Calu3 (cell line): ENCODE measurements at regions not wholly inside any gene's neighbourhood (a gene's known extent, or its start where the extent isn't known, plus 50 kb on each side); places are given as distances from the start of the nearest gene placed in this dataset.

Experiments used
- BruUV-seq: library from RNA; stranded (reverse); fragments of 400-500 nt; replicated peaks from 2 replicates; lab custom pipeline; 2021; lab: Mats Ljungman, UMichigan
- CTCF ChIA-PET: fragments of 300-600 bp; sonication (Branson Sonifier 250); formaldehyde crosslinking; loops from one replicate; lab custom pipeline; 2022; ENCODE audit warnings: antibody characterized with exemption; lab: Charles Lee
- DNase-seq: peaks from one replicate; pipeline ENCODE4 v3.0.0; 2022
- H3K27ac Mint-ChIP-seq: one replicate; pipeline ENCODE4 v1.8.0; 2022; ENCODE audit warnings: mixed read lengths; ENCODE audit not compliant: unreplicated experiment
- H3K27me3 Mint-ChIP-seq: one replicate; pipeline ENCODE4 v1.8.0; 2022; ENCODE audit warnings: mixed read lengths; ENCODE audit not compliant: unreplicated experiment
- H3K36me3 Mint-ChIP-seq: one replicate; pipeline ENCODE4 v1.8.0; 2022; ENCODE audit warnings: mild to moderate bottlenecking, moderate library complexity, mixed read lengths; ENCODE audit not compliant: insufficient read depth, unreplicated experiment
- H3K4me1 Mint-ChIP-seq: one replicate; pipeline ENCODE4 v1.8.0; 2022; ENCODE audit warnings: mild to moderate bottlenecking, low read depth, mixed read lengths; ENCODE audit not compliant: unreplicated experiment
- H3K4me3 Mint-ChIP-seq: one replicate; pipeline ENCODE4 v1.8.0; 2022; ENCODE audit warnings: mild to moderate bottlenecking, low read depth, moderate library complexity, mixed read lengths; ENCODE audit not compliant: unreplicated experiment
- H3K9me3 Mint-ChIP-seq: one replicate; pipeline ENCODE4 v1.8.0; 2022; ENCODE audit warnings: low read depth, mixed read lengths; ENCODE audit not compliant: unreplicated experiment
- CTCF ChIP-seq: fragments of 200-600 bp; IDR thresholded peaks from one replicate; pipeline ENCODE4 v1.8.0; 2022; ENCODE audit warnings: antibody characterized with exemption; ENCODE audit not compliant: unreplicated experiment
- intact Hi-C: fragments of 100-400 bp; cut with micrococcal nuclease; formaldehyde crosslinking; loops from one replicate; pipeline ENCODE4 v1.10.0; 2022; ENCODE audit not compliant: unreplicated experiment

- CTCF ChIA-PET: interaction anchor here (0.6 to 2.6 kb wide), 5 partner anchors 10 to 622 kb away, joined by 3 to 12 read pairs (median 5); no protein-coding TSS in a partner anchor
Observed at GRCh38 chr6:47106721-47107197, 64.6 kb upstream of the ADGRF1 start.

GRCh38 chr6:47106216-47106615 lies 64.1 kb upstream of the ADGRF1 start:
- TF ChIP-seq CTCF: no peak
- intact Hi-C loops: loop anchor here (2.0 to 5.0 kb wide), 2 partner anchors 83 to 301 kb away; no protein-coding TSS in a partner anchor
- H3K4me3 Mint-ChIP-seq: peak overlapping the region; percentile 31
- H3K4me1 Mint-ChIP-seq: peaks cover 77% of the 10 kb centered on the region
- TSS peak; percentile 81 for BruUV-seq
- H3K36me3 Mint-ChIP-seq: peaks cover 22% of the 10 kb centered on the region
- no peak for DNase-seq
- H3K27me3 Mint-ChIP-seq: no peaks in the 10 kb centered on the region
- CTCF ChIA-PET: interaction anchor here (0.7 to 2.6 kb wide), 4 partner anchors 9 to 136 kb away, joined by 3 to 12 read pairs (median 5); no protein-coding TSS in a partner anchor
- H3K9me3 Mint-ChIP-seq: no peaks in the 10 kb centered on the region
- H3K27ac Mint-ChIP-seq: peak overlapping the region; percentile 88

More at GRCh38 chr6:47106721-47107197, 64.6 kb upstream of the ADGRF1 start:
- Mint-ChIP-seq H3K9me3 (no peaks in the 10 kb centered on the region), H3K27ac (peak overlapping the region; percentile 88), H3K4me1 (peaks cover 77% of the 10 kb centered on the region), H3K36me3 (peaks cover 26% of the 10 kb centered on the region), H3K4me3 (peak overlapping the region; percentile 31), H3K27me3 (no peaks in the 10 kb centered on the region)
- BruUV-seq: no TSS peak
- intact Hi-C loops: loop anchor here (2.0 to 5.0 kb wide), 2 partner anchors 82 to 301 kb away; no protein-coding TSS in a partner anchor
- peak; percentile 83 for DNase-seq
- TF ChIP-seq CTCF: no peak

GRCh38 chr6:47105469-47106178 lies 63.5 kb upstream of the ADGRF1 start:
- peak overlapping the region; percentile 88 for H3K27ac Mint-ChIP-seq

GRCh38 chr6:47103931-47104330 lies 61.8 kb upstream of the ADGRF1 start:
- no peaks in the 10 kb centered on the region for H3K27me3 Mint-ChIP-seq
- no TSS peak for BruUV-seq
- DNase-seq: peak; percentile 49
- intact Hi-C loops: loop anchor here (2.0 kb wide), 1 partner anchor 31 kb away; no protein-coding TSS in a partner anchor
- peaks cover 83% of the 10 kb centered on the region for H3K4me1 Mint-ChIP-seq
- no peak overlapping the region for H3K4me3 Mint-ChIP-seq
- peaks cover 22% of the 10 kb centered on the region for H3K36me3 Mint-ChIP-seq
- CTCF ChIA-PET: interaction anchor here (1.1 to 1.2 kb wide), 2 partner anchors 13 to 360 kb away, joined by 4 read pairs; no protein-coding TSS in a partner anchor
- H3K27ac Mint-ChIP-seq: peak overlapping the region; percentile 88
- TF ChIP-seq CTCF: no peak
- peaks cover 3% of the 10 kb centered on the region for H3K9me3 Mint-ChIP-seq

More at GRCh38 chr6:47105469-47106178, 63.5 kb upstream of the ADGRF1 start:
- intact Hi-C loops: loop anchor here (2.0 to 5.0 kb wide), 3 partner anchors 29 to 302 kb away; no protein-coding TSS in a partner anchor
- no peaks in the 10 kb centered on the region for H3K9me3 Mint-ChIP-seq
- no peaks in the 10 kb centered on the region for H3K27me3 Mint-ChIP-seq
- CTCF ChIA-PET: interaction anchor here (2.6 kb wide), 1 partner anchor 9 kb away, joined by 12 read pairs; no protein-coding TSS in a partner anchor
- no peak for TF ChIP-seq CTCF
- H3K4me1 Mint-ChIP-seq: peaks cover 81% of the 10 kb centered on the region
- peak overlapping the region; percentile 31 for H3K4me3 Mint-ChIP-seq
- DNase-seq: no peak
- no TSS peak for BruUV-seq
- H3K36me3 Mint-ChIP-seq: peaks cover 22% of the 10 kb centered on the region
